ENCODE measurements at regions not wholly inside any gene's neighbourhood (a gene's known extent, or its start where the extent isn't known, plus 50 kb on each side); places are given as distances from the start of the nearest gene placed in this dataset.

- Histone ChIP-seq H3K36me3 (ENCODE audit: control insufficient read depth in 2 of 2, extremely low read depth in 1 of 2, insufficient read depth in 2 of 2, low read length in 2 of 2) (no peaks in the 10 kb centered on the region), H3K27me3 (ENCODE audit: control insufficient read depth in 2 of 2, insufficient read depth in 2 of 2, low read length in 2 of 2) (no peaks in the 10 kb centered on the region), H3K9ac (replicated peaks; ENCODE audit: extremely low read depth, insufficient read depth, low read length) (no peak overlapping the region), H4K20me1 (replicated peaks; ENCODE audit: control insufficient read depth, extremely low read depth, insufficient read depth, low read length) (peaks cover under 1% of the 10 kb centered on the region), H3K4me1 (ENCODE audit: control insufficient read depth, extremely low read depth, insufficient read depth, low read length) (no peaks in the 10 kb centered on the region), H3K4me2 (ENCODE audit: insufficient read depth, low read length) (no peak overlapping the region), H3K9me3 (replicated peaks; ENCODE audit: control insufficient read depth, insufficient read depth, low read length) (no peaks in the 10 kb centered on the region), H2AFZ (ENCODE audit: low read depth, low read length) (no peak overlapping the region), H3K9me1 (replicated peaks; ENCODE audit: control insufficient read depth, extremely low read depth, insufficient read depth, low read length) (no peaks in the 10 kb centered on the region), H3K79me2 (ENCODE audit: control insufficient read depth, insufficient read depth, low read length) (no peaks in the 10 kb centered on the region), H3K27ac (ENCODE audit: insufficient read depth, low read depth, low read length) (no peak overlapping the region), H3K4me3 (replicated peaks in 1 of 3; ENCODE audit: insufficient read depth in 1 of 3, low read depth in 1 of 3, low read length in 3 of 3) (no peak overlapping the region)
- ChIA-PET POLR2A (no interaction called here), CTCF (no interaction called here)
- dilution Hi-C loops (cut with MboI; ENCODE audit: extremely low pct_ligation_motif_present, low sequenced_read_pairs) (no loop called here), intact Hi-C loops (cut with micrococcal nuclease) (loop anchor here (10.0 kb wide), 1 partner anchor 325 kb away; no protein-coding TSS in a partner anchor)
- TF ChIP-seq MAX (IDR thresholded peaks at IDR 0.05; ENCODE audit: insufficient read depth, insufficient read length) (no peak), POLR2AphosphoS5 (IDR thresholded peaks at IDR 0.05; ENCODE audit: insufficient read depth, low read depth, low read length) (no peak), CTCF (IDR thresholded peaks at IDR 0.05; ENCODE audit: extremely low read depth in 1 of 2, insufficient read depth in 1 of 2, low read depth in 1 of 2, low read length in 2 of 2) (no peak), JUN (IDR thresholded peaks at IDR 0.05; ENCODE audit: borderline replicate concordance, insufficient read depth, insufficient read length, low read depth) (no peak), POLR2A (IDR thresholded peaks at IDR 0.05; ENCODE audit: low read depth, low read length) (no peak), MYC (IDR thresholded peaks at IDR 0.05; ENCODE audit: low read depth, low read length) (no peak), EZH2 (IDR thresholded peaks at IDR 0.05; ENCODE audit: borderline replicate concordance, low read depth, low read length, severe bottlenecking) (no peak), GATA2 (IDR thresholded peaks at IDR 0.05; ENCODE audit: insufficient read depth, insufficient read length, low read depth, low read length) (no peak), FOS (IDR thresholded peaks at IDR 0.05; ENCODE audit: borderline replicate concordance, insufficient read depth, low read length) (no peak)
- DNase-seq (ENCODE audit: low read depth, low spot score) = no peak
- no peak for FAIRE-seq
- no TSS peak for BruUV-seq (replicated peaks)
Measured at GRCh38 chr16:55249936-55250335, 74.1 kb upstream of the IRX6 start.

All from endothelial cell of umbilical vein (primary cell).